H1 (cell line): ENCODE measurements at regions not wholly inside any gene's neighbourhood (a gene's known extent, or its start where the extent isn't known, plus 50 kb on each side); places are given as distances from the start of the nearest gene placed in this dataset.

Experiments
- CTCF ChIA-PET: fragments of 300-600 bp; sonication (Branson Sonifier 250); formaldehyde crosslinking; loops from one replicate; lab custom pipeline; 2021; ENCODE audit not compliant: partially characterized antibody; lab: Charles Lee
- POLR2A ChIA-PET: fragments of 300-600 bp; sonication (Branson Sonifier 250); formaldehyde crosslinking; loops from one replicate; lab custom pipeline; 2021; ENCODE audit warnings: inconsistent platforms; ENCODE audit not compliant: partially characterized antibody; lab: Charles Lee
- DNase-seq, 2 experiments: peaks; one replicate each; pipeline versions ENCODE4 v3.0.0 to v3.0.0-alpha.2; 2010 to 2022; ENCODE audit warnings: low spot score in 2 of 2, low read depth in 1 of 2, mixed read lengths in 1 of 2
- FAIRE-seq: peaks from 2 replicates; lab custom pipeline; 2011; peaks lifted over from hg19 to GRCh38; lab: Jason Lieb, UNC
- H2AFZ ChIP-seq: 2 replicates; pipeline ENCODE4 v1.8.1; 2012; ENCODE audit warnings: low read length, inconsistent platforms
- H2AK5ac ChIP-seq: 2 replicates; pipeline ENCODE4 v1.6.1; 2013; ENCODE audit warnings: low read depth, low read length
- H2BK120ac ChIP-seq: replicated peaks from 2 replicates; pipeline ENCODE3; 2013; ENCODE audit warnings: low read depth, low read length, inconsistent platforms
- H2BK12ac ChIP-seq: 2 replicates; pipeline ENCODE4 v1.6.1; 2013; ENCODE audit warnings: low read depth, low read length
- H2BK15ac ChIP-seq: 2 replicates; pipeline ENCODE4 v1.6.1; 2013; ENCODE audit warnings: low read length
- H2BK20ac ChIP-seq: 2 replicates; pipeline ENCODE4 v1.6.1; 2013; ENCODE audit warnings: low read length
- H2BK5ac ChIP-seq: 2 replicates; pipeline ENCODE4 v1.6.1; 2013; ENCODE audit warnings: low read depth, low read length
- H3K14ac ChIP-seq: 2 replicates; pipeline ENCODE4 v1.6.1; 2013; ENCODE audit warnings: inconsistent platforms; ENCODE audit not compliant: insufficient read length
- H3K18ac ChIP-seq: 2 replicates; pipeline ENCODE4 v1.6.1; 2013; ENCODE audit warnings: low read length; ENCODE audit errors: extremely low read depth
- H3K23ac ChIP-seq: 2 replicates; pipeline ENCODE4 v1.6.1; 2013; ENCODE audit warnings: inconsistent platforms; ENCODE audit not compliant: insufficient read length
- H3K23me2 ChIP-seq: 2 replicates; pipeline ENCODE4 v1.6.1; 2013; ENCODE audit warnings: low read depth, low read length
- H3K27ac ChIP-seq: 2 replicates; pipeline ENCODE4 v1.6.1; 2011; ENCODE audit warnings: low read depth, low read length, inconsistent platforms
- H3K27me3 ChIP-seq, 4 experiments: replicated peaks in 1 of 4; 1 replicate in 1 of 4; 2 replicates in 3 of 4; pipeline versions ENCODE4 v1.6.1 to v1.8.1; 2011 to 2013; ENCODE audit warnings: low read length in 3 of 4, mild to moderate bottlenecking in 3 of 4, inconsistent platforms in 2 of 4, mixed read lengths in 2 of 4, moderate library complexity in 1 of 4; ENCODE audit not compliant: control insufficient read depth in 3 of 4, insufficient read depth in 3 of 4; ENCODE audit errors: extremely low read depth in 1 of 4
- H3K36me3 ChIP-seq, 4 experiments: 2 replicates each; pipeline versions ENCODE4 v1.6.1 to v1.8.1; 2011 to 2013; ENCODE audit warnings: mild to moderate bottlenecking in 4 of 4, low read length in 3 of 4, moderate library complexity in 2 of 4, control low read depth in 1 of 4, inconsistent platforms in 1 of 4; ENCODE audit not compliant: insufficient read depth in 4 of 4, control insufficient read depth in 2 of 4
- H3K4ac ChIP-seq: replicated peaks from 2 replicates; pipeline ENCODE3; 2013; ENCODE audit warnings: low read length, low read depth, mixed read lengths, inconsistent platforms; ENCODE audit not compliant: insufficient read length
- H3K4me1 ChIP-seq, 4 experiments: replicated peaks in 1 of 4; 1 replicate in 1 of 4; 2 replicates in 3 of 4; pipeline versions ENCODE4 v1.6.1 to v1.8.1; 2011 to 2013; ENCODE audit warnings: low read length in 3 of 4, inconsistent platforms in 2 of 4, mixed read lengths in 1 of 4; ENCODE audit not compliant: insufficient read depth in 4 of 4, control insufficient read depth in 3 of 4
- H3K4me2 ChIP-seq, 2 experiments: 2 replicates each; pipeline versions ENCODE4 v1.6.1 to v1.8.1; 2011 to 2013; ENCODE audit warnings: low read depth in 2 of 2, low read length in 2 of 2, control low read depth in 1 of 2, inconsistent platforms in 1 of 2, mild to moderate bottlenecking in 1 of 2; ENCODE audit not compliant: insufficient read depth in 1 of 2
- H3K4me3 ChIP-seq, 4 experiments: fragments of 200-600, 300-600 bp in 1 of 4; sonication (generic), shearing (Covaris generic), sonication (Bioruptor Twin) in 1 of 4; 2 replicates each; pipeline versions ENCODE4 v1.5.1 to v1.8.1; 2011 to 2016; ENCODE audit warnings: low read length in 4 of 4, low read depth in 3 of 4, control low read depth in 2 of 4, inconsistent platforms in 2 of 4, mild to moderate bottlenecking in 2 of 4, mixed read lengths in 1 of 4, moderate library complexity in 1 of 4; ENCODE audit not compliant: insufficient read depth in 2 of 4; ENCODE audit errors: extremely low read depth in 1 of 4
- H3K56ac ChIP-seq: replicated peaks from 2 replicates; pipeline ENCODE3; 2013; ENCODE audit warnings: low read depth, mild to moderate bottlenecking, mixed read lengths, low read length, inconsistent platforms; ENCODE audit not compliant: insufficient read length
- H3K79me1 ChIP-seq: 2 replicates; pipeline ENCODE4 v1.6.1; 2013; ENCODE audit warnings: low read depth, low read length, control low read depth
- H3K79me2 ChIP-seq, 2 experiments: 2 replicates each; pipeline versions ENCODE4 v1.6.1 to v1.8.1; 2012 to 2013; ENCODE audit warnings: low read length in 2 of 2, mild to moderate bottlenecking in 2 of 2, inconsistent platforms in 1 of 2; ENCODE audit not compliant: insufficient read depth in 2 of 2, control insufficient read depth in 1 of 2
- H3K9ac ChIP-seq, 4 experiments: replicated peaks in 1 of 4; 1 replicate in 1 of 4; 2 replicates in 3 of 4; pipeline versions ENCODE4 v1.6.1 to v1.8.1; 2011 to 2013; ENCODE audit warnings: low read depth in 3 of 4, low read length in 3 of 4, control low read depth in 2 of 4, mild to moderate bottlenecking in 2 of 4, moderate library complexity in 2 of 4, inconsistent platforms in 1 of 4; ENCODE audit errors: extremely low read depth in 1 of 4
- H3K9me3 ChIP-seq, 2 experiments: 2 replicates each; pipeline versions ENCODE4 v1.6.1 to v1.8.1; 2012 to 2013; ENCODE audit warnings: mild to moderate bottlenecking in 2 of 2, moderate library complexity in 2 of 2, control low read depth in 1 of 2, inconsistent platforms in 1 of 2, low read depth in 1 of 2, low read length in 1 of 2, mixed read lengths in 1 of 2; ENCODE audit not compliant: insufficient read depth in 2 of 2
- H4K20me1 ChIP-seq, 2 experiments: replicated peaks in 1 of 2; 2 replicates each; pipeline versions ENCODE3 to v1.8.1; 2011 to 2013; ENCODE audit warnings: inconsistent platforms in 2 of 2, low read length in 2 of 2, mild to moderate bottlenecking in 1 of 2; ENCODE audit not compliant: insufficient read depth in 2 of 2, control insufficient read depth in 1 of 2
- H4K5ac ChIP-seq: 2 replicates; pipeline ENCODE4 v1.6.1; 2013; ENCODE audit warnings: low read length, low read depth, mixed read lengths, inconsistent platforms; ENCODE audit not compliant: insufficient read length
- H4K8ac ChIP-seq: 2 replicates; pipeline ENCODE4 v1.8.0; 2013; ENCODE audit warnings: mild to moderate bottlenecking, moderate library complexity, low read length, inconsistent platforms; ENCODE audit not compliant: insufficient read depth; ENCODE audit errors: extremely low read depth
- H4K91ac ChIP-seq: replicated peaks from 2 replicates; pipeline ENCODE3; 2013; ENCODE audit warnings: low read length, mixed read lengths, inconsistent platforms; ENCODE audit not compliant: insufficient read length
- BCL11A ChIP-seq, 2 experiments: IDR thresholded peaks; one replicate each; pipeline ENCODE4 v1.6.1; 2011; ENCODE audit warnings: low read depth in 2 of 2, low read length in 2 of 2, mild to moderate bottlenecking in 2 of 2
- CEBPB ChIP-seq: IDR thresholded peaks from 2 replicates; pipeline ENCODE4 v1.6.1; 2012; ENCODE audit warnings: low read depth, low read length
- CHD1 ChIP-seq: IDR thresholded peaks from 2 replicates; pipeline ENCODE4 v1.6.1; 2012; ENCODE audit warnings: low read depth, low read length, improper control_type of control experiment
- CTCF ChIP-seq, 3 experiments: IDR thresholded peaks; 1 replicate in 2 of 3; 2 replicates in 1 of 3; pipeline versions ENCODE4 v1.5.1 to v1.6.1; 2011; ENCODE audit warnings: low read length in 3 of 3, mild to moderate bottlenecking in 3 of 3, inconsistent platforms in 2 of 3, low read depth in 1 of 3, moderate library complexity in 1 of 3; ENCODE audit not compliant: insufficient read depth in 1 of 3; ENCODE audit errors: control extremely low read depth in 1 of 3
- FOSL1 ChIP-seq: IDR thresholded peaks from 2 replicates; pipeline ENCODE4 v1.6.1; 2011; ENCODE audit warnings: mild to moderate bottlenecking, low read depth, low read length, moderate library complexity; ENCODE audit not compliant: insufficient read depth
- HDAC6 ChIP-seq: IDR thresholded peaks from one replicate; pipeline ENCODE4 v1.7.1; 2012; ENCODE audit warnings: low read depth, mild to moderate bottlenecking, inconsistent platforms, low read length, moderate library complexity
- KDM4A ChIP-seq: IDR thresholded peaks from one replicate; pipeline ENCODE4 v1.7.1; 2012; ENCODE audit warnings: low read depth, mild to moderate bottlenecking, moderate library complexity, low read length, inconsistent platforms; ENCODE audit not compliant: severe bottlenecking
- RBBP5 ChIP-seq: IDR thresholded peaks from 2 replicates; pipeline ENCODE4 v1.7.1; 2012; ENCODE audit warnings: low read depth, mild to moderate bottlenecking, inconsistent platforms, low read length, moderate library complexity, borderline replicate concordance
- RXRA ChIP-seq: IDR thresholded peaks from 2 replicates; pipeline ENCODE4 v1.6.1; 2011; ENCODE audit warnings: low read depth, mild to moderate bottlenecking, low read length, moderate library complexity; ENCODE audit not compliant: insufficient read depth
- SIN3A ChIP-seq, 2 experiments: IDR thresholded peaks in 1 of 2; conservative IDR thresholded peaks in 1 of 2; 2 replicates each; pipeline ENCODE4 v1.6.1; 2011 to 2012; ENCODE audit warnings: low read length in 2 of 2, improper control_type of control experiment in 1 of 2, low read depth in 1 of 2, mild to moderate bottlenecking in 1 of 2
- SRF ChIP-seq: IDR thresholded peaks from 2 replicates; pipeline ENCODE4 v1.6.1; 2011; ENCODE audit warnings: mild to moderate bottlenecking, low read depth, low read length, moderate library complexity
- SUZ12 ChIP-seq: fragments of 200-600 bp; sonication (generic); IDR thresholded peaks from 2 replicates; pipeline ENCODE4 v1.6.1; 2012; ENCODE audit warnings: mild to moderate bottlenecking, inconsistent platforms, low read length, moderate library complexity, mixed read lengths
- TAF1 ChIP-seq: IDR thresholded peaks from 2 replicates; pipeline ENCODE4 v1.6.1; 2011; ENCODE audit warnings: mild to moderate bottlenecking, low read depth, low read length
- WGBS, 2 experiments: shearing (Covaris generic) in 1 of 2; methylation state at CpG; one replicate each; pipeline versions ENCODE4 v1.1.6 to v1.1.7; 2013 to 2015; ENCODE audit warnings: low lambda C conversion rate in 2 of 2, mixed read lengths in 2 of 2, inconsistent platforms in 1 of 2, low coverage in 1 of 2, missing lambda C conversion rate in 1 of 2; ENCODE audit not compliant: insufficient replicate concordance in 2 of 2, insufficient coverage in 1 of 2, insufficient read length in 1 of 2; ENCODE audit errors: extremely low coverage in 1 of 2, missing lambda C conversion rate in 1 of 2; 5-methylcytosine and 5-hydroxymethylcytosine counted together

DNA sequence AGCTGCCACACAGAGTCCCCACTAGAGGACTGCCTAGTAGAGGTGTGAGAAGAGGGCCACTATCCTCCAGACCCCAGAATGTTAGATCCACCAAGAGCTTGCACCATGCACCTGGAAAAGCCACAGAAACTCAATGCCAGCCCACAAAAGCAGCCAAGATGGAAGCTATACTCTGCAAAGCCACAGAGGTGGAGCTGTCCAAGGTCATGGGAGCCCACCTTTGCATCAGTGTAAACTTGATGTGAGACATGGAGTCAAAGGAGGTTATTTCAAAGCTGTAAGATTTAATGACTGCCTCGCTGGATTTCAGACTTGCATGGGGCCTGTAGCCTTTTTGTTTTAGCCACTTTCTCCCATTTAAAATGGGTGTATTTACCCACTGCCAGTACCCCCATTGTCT lies 1030.1 kb upstream of the GRIA3 start:
- H2BK15ac ChIP-seq = no peak overlapping the region
- no peak overlapping the region for H3K4ac ChIP-seq
- no peak overlapping the region for H3K9ac ChIP-seq
- H2BK5ac ChIP-seq = no peak overlapping the region
- CTCF ChIA-PET = no interaction called here
- H3K4me3 ChIP-seq = no peak overlapping the region
- H3K23ac ChIP-seq = no peak overlapping the region
- no peak for DNase-seq
- no peak for FAIRE-seq
- H3K36me3 ChIP-seq = no peaks in the 10 kb centered on the region
- no peaks in the 10 kb centered on the region for H3K23me2 ChIP-seq
- no peak overlapping the region for H4K8ac ChIP-seq
- no peak overlapping the region for H3K18ac ChIP-seq
- H3K14ac ChIP-seq = no peak overlapping the region
- no peak overlapping the region for H2AK5ac ChIP-seq
- no peak overlapping the region for H2BK120ac ChIP-seq
- no peak overlapping the region for H2BK20ac ChIP-seq
- H4K5ac ChIP-seq = no peak overlapping the region
- no peak overlapping the region for H3K56ac ChIP-seq
- WGBS, 2 experiments = 100% methylated on average over 1 of the region's 1 CpG; no CpG with 5 or more reads in 1 of the 2 experiments
- no peak overlapping the region for H3K4me2 ChIP-seq
- no peaks in the 10 kb centered on the region for H3K4me1 ChIP-seq
- POLR2A ChIA-PET = no interaction called here
- 0 out of 4 replicates have a peak, but pooled peaks cover 0 to 6% of the 10 kb centered on the region in 2 experiments for H3K9me3 ChIP-seq
- no peaks in the 10 kb centered on the region for H3K79me1 ChIP-seq
- no peaks in the 10 kb centered on the region for H3K79me2 ChIP-seq
- no peak overlapping the region for H2AFZ ChIP-seq
- H3K27ac ChIP-seq = no peak overlapping the region
- no peaks in the 10 kb centered on the region for H3K27me3 ChIP-seq
- no peak overlapping the region for H2BK12ac ChIP-seq
- H4K91ac ChIP-seq = no peak overlapping the region
- no peaks in the 10 kb centered on the region for H4K20me1 ChIP-seq
- no peak for TF ChIP-seq BCL11A (IDR thresholded peaks at IDR 0.05; ENCODE audit: low read depth in 2 of 2, low read length in 2 of 2)
- TF ChIP-seq RXRA = no peak
- no peak for TF ChIP-seq CEBPB
- no peak for TF ChIP-seq SUZ12
- TF ChIP-seq CHD1 = no peak
- TF ChIP-seq TAF1 = no peak
- TF ChIP-seq FOSL1 = no peak
- TF ChIP-seq HDAC6 = no peak
- no peak for TF ChIP-seq SIN3A (conservative IDR thresholded peaks at IDR 0.05 in 1 of 2, IDR thresholded peaks at IDR 0.05 in 1 of 2; ENCODE audit: low read depth in 1 of 2, low read length in 2 of 2)
- no peak for TF ChIP-seq SRF
- TF ChIP-seq RBBP5 = no peak
- no peak for TF ChIP-seq KDM4A
- TF ChIP-seq CTCF (IDR thresholded peaks at IDR 0.05; ENCODE audit: control extremely low read depth in 1 of 3, insufficient read depth in 1 of 3, low read depth in 1 of 3, low read length in 3 of 3) = no peak
